Ovary (tissue), 3 donors: ENCODE measurements at regions not wholly inside any gene's neighbourhood (a gene's known extent, or its start where the extent isn't known, plus 50 kb on each side); places are given as distances from the start of the nearest gene placed in this dataset.

Experiments
- CTCF ChIP-seq, 3 donors: fragments of 450-650 bp in 2 of 3; fragments of 200-600 bp in 1 of 3; IDR thresholded peaks; one replicate each; pipeline versions ENCODE4 v1.5.1 to v1.8.0; 2016 to 2022; ENCODE audit warnings: antibody characterized with exemption in 3 of 3, mild to moderate bottlenecking in 1 of 3
- POLR2A ChIP-seq: fragments of 450-650 bp; IDR thresholded peaks from one replicate; pipeline ENCODE4 v1.6.1; 2017; ENCODE audit warnings: antibody characterized with exemption, mild to moderate bottlenecking, moderate library complexity
- donor health status: DM: no; HTN: no; CAD: no.

- TF ChIP-seq CTCF (IDR thresholded peaks at IDR 0.05) (no peak), POLR2A (no peak)
Measured at GRCh38 chr10:30192846-30193608, 133.6 kb upstream of the JCAD start.
